ENCODE measurements at regions not wholly inside any gene's neighbourhood (a gene's known extent, or its start where the extent isn't known, plus 50 kb on each side); places are given as distances from the start of the nearest gene placed in this dataset.

DNA sequence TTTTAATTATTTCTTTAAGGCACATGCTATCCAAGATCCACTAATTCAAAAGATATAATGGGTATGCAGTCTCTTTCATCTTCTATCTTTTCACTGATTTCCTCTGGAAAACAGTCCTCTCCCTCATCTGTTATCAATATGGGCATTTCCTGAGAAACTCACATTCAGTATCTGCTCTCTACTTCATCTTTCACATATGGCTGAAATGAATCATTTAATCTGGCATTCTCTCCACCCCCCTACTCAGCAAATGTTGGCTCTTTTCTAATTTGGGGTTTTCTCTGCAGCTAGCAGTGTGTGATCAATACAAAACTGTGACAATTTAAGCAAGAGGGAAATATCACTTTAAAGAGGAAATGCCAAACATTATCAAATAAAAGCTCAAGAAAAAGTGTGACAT, 157.1 kb upstream of the TMTC1 start:
- no peak overlapping the region for H3K27ac ChIP-seq
- no peaks in the 10 kb centered on the region for H3K9me3 ChIP-seq
- no peak for DNase-seq
- no peak overlapping the region for H3K4me3 ChIP-seq
- no peaks in the 10 kb centered on the region for H3K4me1 ChIP-seq
- intact Hi-C loops (cut with DNase I; ENCODE audit: low total_unique reads), result no loop called here
- TF ChIP-seq POLR2AphosphoS5 (IDR thresholded peaks at IDR 0.05), result no peak
- TF ChIP-seq, protein P1, sequence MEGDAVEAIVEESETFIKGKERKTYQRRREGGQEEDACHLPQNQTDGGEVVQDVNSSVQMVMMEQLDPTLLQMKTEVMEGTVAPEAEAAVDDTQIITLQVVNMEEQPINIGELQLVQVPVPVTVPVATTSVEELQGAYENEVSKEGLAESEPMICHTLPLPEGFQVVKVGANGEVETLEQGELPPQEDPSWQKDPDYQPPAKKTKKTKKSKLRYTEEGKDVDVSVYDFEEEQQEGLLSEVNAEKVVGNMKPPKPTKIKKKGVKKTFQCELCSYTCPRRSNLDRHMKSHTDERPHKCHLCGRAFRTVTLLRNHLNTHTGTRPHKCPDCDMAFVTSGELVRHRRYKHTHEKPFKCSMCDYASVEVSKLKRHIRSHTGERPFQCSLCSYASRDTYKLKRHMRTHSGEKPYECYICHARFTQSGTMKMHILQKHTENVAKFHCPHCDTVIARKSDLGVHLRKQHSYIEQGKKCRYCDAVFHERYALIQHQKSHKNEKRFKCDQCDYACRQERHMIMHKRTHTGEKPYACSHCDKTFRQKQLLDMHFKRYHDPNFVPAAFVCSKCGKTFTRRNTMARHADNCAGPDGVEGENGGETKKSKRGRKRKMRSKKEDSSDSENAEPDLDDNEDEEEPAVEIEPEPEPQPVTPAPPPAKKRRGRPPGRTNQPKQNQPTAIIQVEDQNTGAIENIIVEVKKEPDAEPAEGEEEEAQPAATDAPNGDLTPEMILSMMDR (IDR thresholded peaks at IDR 0.05), result no peak
- TF ChIP-seq EP300 (IDR thresholded peaks at IDR 0.05; ENCODE audit: low read depth), result no peak
- no peak for TF ChIP-seq POLR2A (IDR thresholded peaks at IDR 0.05)
- in situ Hi-C loops (cut with MboI; ENCODE audit: low pct_ligation_motif_present in 1 of 4, low pct_unique_long_range_greater_than_20kb in 1 of 4, low sequenced_read_pairs in 3 of 4), result no loop called here
- H3K36me3 ChIP-seq, result no peaks in the 10 kb centered on the region
- no peaks in the 10 kb centered on the region for H3K27me3 ChIP-seq

DNA sequence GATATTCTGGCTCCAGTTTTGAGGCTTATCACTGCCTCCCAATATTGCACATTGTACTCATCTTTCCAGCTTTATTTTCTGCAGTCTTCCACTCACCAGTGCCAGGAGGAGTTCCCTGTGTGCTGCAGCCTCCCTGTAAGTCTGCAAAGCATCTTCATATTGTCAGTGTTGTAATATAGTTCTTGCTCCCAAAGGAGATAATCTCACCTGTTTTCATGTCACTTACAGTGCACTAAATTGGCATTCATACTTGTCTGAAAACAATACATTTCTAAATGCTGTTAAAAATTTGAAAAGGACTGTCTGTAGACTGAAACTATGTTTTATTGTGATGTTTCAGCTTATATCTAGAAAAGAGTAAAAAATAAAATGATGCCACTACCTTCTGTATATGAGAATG, 146.8 kb upstream of the TMTC1 start:
- intact Hi-C loops (cut with DNase I; ENCODE audit: low total_unique reads) (no loop called here), in situ Hi-C loops (cut with MboI; ENCODE audit: low pct_ligation_motif_present in 1 of 4, low pct_unique_long_range_greater_than_20kb in 1 of 4, low sequenced_read_pairs in 3 of 4) (no loop called here)
- Histone ChIP-seq H3K4me1 (no peaks in the 10 kb centered on the region), H3K9me3 (no peaks in the 10 kb centered on the region), H3K27ac (no peak overlapping the region), H3K36me3 (no peaks in the 10 kb centered on the region), H3K4me3 (no peak overlapping the region), H3K27me3 (no peaks in the 10 kb centered on the region)
- TF ChIP-seq EP300 (IDR thresholded peaks at IDR 0.05; ENCODE audit: low read depth), result no peak
- DNase-seq, result no peak

DNA sequence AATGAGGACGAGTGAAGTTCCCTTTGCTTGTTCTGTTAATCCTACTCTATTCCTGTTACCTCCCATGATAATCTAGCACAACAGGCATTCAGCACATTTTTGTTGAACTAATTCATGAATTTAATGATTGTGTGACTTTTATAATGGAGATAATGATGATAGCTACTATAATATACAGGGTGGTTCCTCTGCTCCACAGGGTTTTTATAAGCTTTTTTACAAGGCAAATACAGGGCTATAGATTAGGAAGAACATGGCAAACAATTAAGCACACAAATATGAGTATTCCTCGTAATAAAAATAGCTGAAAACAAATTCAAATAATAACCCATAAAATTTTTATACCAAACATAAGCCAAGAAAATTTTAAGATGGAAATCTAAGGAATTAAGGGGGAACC, 145.6 kb upstream of the TMTC1 start:
- Histone ChIP-seq H3K9me3 (no peaks in the 10 kb centered on the region), H3K4me1 (no peaks in the 10 kb centered on the region), H3K36me3 (no peaks in the 10 kb centered on the region), H3K27me3 (no peaks in the 10 kb centered on the region), H3K27ac (no peak overlapping the region), H3K4me3 (no peak overlapping the region)
- no peak for DNase-seq
- WGBS, 2 donors (ENCODE audit: low coverage in 1 of 2), result 34 to 55% methylated on average over 1 to 2 of the region's 2 CpGs
- intact Hi-C loops (cut with DNase I; ENCODE audit: low total_unique reads) (no loop called here), in situ Hi-C loops (cut with MboI; ENCODE audit: low pct_ligation_motif_present in 1 of 4, low pct_unique_long_range_greater_than_20kb in 1 of 4, low sequenced_read_pairs in 3 of 4) (no loop called here)
- no peak for TF ChIP-seq EP300 (IDR thresholded peaks at IDR 0.05; ENCODE audit: low read depth)
- TF ChIP-seq, protein P1 (IDR thresholded peaks at IDR 0.05), result no peak
- no peak for TF ChIP-seq POLR2A (IDR thresholded peaks at IDR 0.05)
- TF ChIP-seq POLR2AphosphoS5 (IDR thresholded peaks at IDR 0.05), result no peak

- Histone ChIP-seq H3K27ac (no peak overlapping the region), H3K4me3 (no peak overlapping the region), H3K4me1 (no peaks in the 10 kb centered on the region), H3K27me3 (no peaks in the 10 kb centered on the region), H3K9me3 (no peaks in the 10 kb centered on the region), H3K36me3 (no peaks in the 10 kb centered on the region)
- TF ChIP-seq POLR2A (IDR thresholded peaks at IDR 0.05) (no peak), EP300 (IDR thresholded peaks at IDR 0.05; ENCODE audit: low read depth) (no peak), POLR2AphosphoS5 (IDR thresholded peaks at IDR 0.05) (no peak)
- TF ChIP-seq, protein P1 (IDR thresholded peaks at IDR 0.05), result no peak
- in situ Hi-C loops (cut with MboI; ENCODE audit: low pct_ligation_motif_present in 1 of 4, low pct_unique_long_range_greater_than_20kb in 1 of 4, low sequenced_read_pairs in 3 of 4), result no loop called here
- intact Hi-C loops (cut with DNase I; ENCODE audit: low total_unique reads), result no loop called here
- WGBS, 2 donors (ENCODE audit: low coverage in 1 of 2), result 44 to 54% methylated on average over 1 of the region's 1 CpG
- DNase-seq, result no peak
Observed at GRCh38 chr12:29921307-29921706, 137.6 kb upstream of the TMTC1 start.

GRCh38 chr12:29908157-29908556, 124.4 kb upstream of the TMTC1 start:
- DNase-seq, result no peak
- Histone ChIP-seq H3K27ac (no peak overlapping the region), H3K4me1 (no peaks in the 10 kb centered on the region), H3K4me3 (no peak overlapping the region), H3K36me3 (no peaks in the 10 kb centered on the region), H3K9me3 (no peaks in the 10 kb centered on the region), H3K27me3 (no peaks in the 10 kb centered on the region)
- intact Hi-C loops (cut with DNase I; ENCODE audit: low total_unique reads) (no loop called here), in situ Hi-C loops (cut with MboI; ENCODE audit: low pct_ligation_motif_present in 1 of 4, low pct_unique_long_range_greater_than_20kb in 1 of 4, low sequenced_read_pairs in 3 of 4) (no loop called here)
- 21 to 25% methylated on average over 1 of the region's 1 CpG for WGBS, 2 donors (ENCODE audit: low coverage in 1 of 2)
- TF ChIP-seq EP300 (IDR thresholded peaks at IDR 0.05; ENCODE audit: low read depth) (no peak), POLR2AphosphoS5 (IDR thresholded peaks at IDR 0.05) (no peak), POLR2A (IDR thresholded peaks at IDR 0.05) (no peak)
- TF ChIP-seq, protein P1 (IDR thresholded peaks at IDR 0.05), result no peak
